ENCODE measurements at regions not wholly inside any gene's neighbourhood (a gene's known extent, or its start where the extent isn't known, plus 50 kb on each side); places are given as distances from the start of the nearest gene placed in this dataset.

DNA sequence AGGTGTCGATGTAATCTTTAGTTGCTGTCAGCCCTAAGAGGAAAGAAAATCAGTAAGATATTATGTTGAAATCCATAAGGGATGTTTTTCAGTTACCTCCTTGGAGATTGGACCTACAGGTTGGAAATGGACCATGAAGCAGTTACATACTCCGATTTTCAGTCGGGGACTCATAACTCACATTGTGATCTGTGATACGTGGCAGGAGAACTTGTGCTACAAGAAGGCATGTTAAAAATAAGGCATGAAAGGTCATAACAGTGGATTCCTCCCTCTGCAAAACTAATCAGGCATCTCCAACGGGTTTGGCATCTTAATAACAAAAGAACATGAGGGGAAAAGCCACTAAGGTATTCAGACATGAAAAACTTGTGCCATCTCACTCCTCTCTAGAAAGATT is 111.2 kb upstream of the CACHD1 start:
- Histone ChIP-seq H2BK15ac (ENCODE audit: low read depth, low read length) (no peak overlapping the region), H2BK20ac (ENCODE audit: low read depth, low read length) (no peak overlapping the region), H3K4me2 (ENCODE audit: low read depth, low read length) (no peak overlapping the region), H3K9ac (ENCODE audit: low read depth, low read length) (no peak overlapping the region), H3K4me1 (ENCODE audit: control insufficient read depth, insufficient read depth, low read length) (no peaks in the 10 kb centered on the region), H3K9me3 (ENCODE audit: control insufficient read depth, insufficient read depth, low read length) (no peaks in the 10 kb centered on the region), H3K23ac (ENCODE audit: low read depth, low read length) (no peak overlapping the region), H3K14ac (replicated peaks; ENCODE audit: low read depth, low read length) (no peak overlapping the region), H3K4me3 (ENCODE audit: insufficient read depth, low read depth, low read length) (no peak overlapping the region), H2AK5ac (ENCODE audit: low read depth, low read length) (no peak overlapping the region), H3K27ac (ENCODE audit: insufficient read depth, low read length) (no peak overlapping the region), H4K91ac (ENCODE audit: insufficient read depth, low read depth, low read length) (no peak overlapping the region), H3K56ac (ENCODE audit: extremely low read depth, insufficient read depth, low read length) (no peak overlapping the region), H3K9me1 (ENCODE audit: insufficient read depth, low read length) (no peaks in the 10 kb centered on the region), H2BK120ac (ENCODE audit: low read depth, low read length) (no peak overlapping the region), H3K36me3 (ENCODE audit: control insufficient read depth, insufficient read depth, low read length) (no peaks in the 10 kb centered on the region), H4K8ac (ENCODE audit: low read depth in 2 of 2, low read length in 2 of 2) (no peak overlapping the region), H2AFZ (replicated peaks; ENCODE audit: low read length, poor library complexity) (no peak overlapping the region), H2AK9ac (replicated peaks; ENCODE audit: low read depth, low read length, poor library complexity) (no peak overlapping the region), H3K18ac (ENCODE audit: low read depth, low read length) (no peak overlapping the region), H3K27me3 (ENCODE audit: control insufficient read depth, insufficient read depth, low read length) (peaks cover 1% of the 10 kb centered on the region), H3K4ac (ENCODE audit: low read depth, low read length) (no peak overlapping the region), H4K20me1 (ENCODE audit: insufficient read depth, low read length) (no peaks in the 10 kb centered on the region), H2BK5ac (ENCODE audit: low read depth, low read length, poor library complexity, severe bottlenecking) (no peak overlapping the region), H3K79me1 (ENCODE audit: low read depth in 1 of 2, low read length in 2 of 2) (no peaks in the 10 kb centered on the region), H4K5ac (ENCODE audit: low read depth, low read length) (no peak overlapping the region)
- TF ChIP-seq RAD21 (IDR thresholded peaks at IDR 0.05; ENCODE audit: low read length) (no peak), CEBPB (IDR thresholded peaks at IDR 0.05; ENCODE audit: low read depth, low read length) (no peak), RCOR1 (IDR thresholded peaks at IDR 0.05; ENCODE audit: insufficient replicate concordance, low read length) (no peak), MAFK (IDR thresholded peaks at IDR 0.05; ENCODE audit: low read depth, low read length) (no peak), SMC3 (IDR thresholded peaks at IDR 0.05; ENCODE audit: low read depth, low read length) (no peak), NFE2L2 (IDR thresholded peaks at IDR 0.05; ENCODE audit: low read depth, low read length) (no peak), CHD1 (IDR thresholded peaks at IDR 0.05; ENCODE audit: low read depth, low read length) (no peak), POLR2A (IDR thresholded peaks at IDR 0.05; ENCODE audit: low read depth, low read length) (no peak), MXI1 (IDR thresholded peaks at IDR 0.05; ENCODE audit: borderline replicate concordance, low read depth, low read length) (no peak), MAZ (IDR thresholded peaks at IDR 0.05; ENCODE audit: borderline replicate concordance, low read depth, low read length) (no peak), FOS (IDR thresholded peaks at IDR 0.05; ENCODE audit: low read depth, low read length) (no peak), RFX5 (IDR thresholded peaks at IDR 0.05; ENCODE audit: low read depth, low read length) (no peak)
- TF ChIP-seq, protein P1, sequence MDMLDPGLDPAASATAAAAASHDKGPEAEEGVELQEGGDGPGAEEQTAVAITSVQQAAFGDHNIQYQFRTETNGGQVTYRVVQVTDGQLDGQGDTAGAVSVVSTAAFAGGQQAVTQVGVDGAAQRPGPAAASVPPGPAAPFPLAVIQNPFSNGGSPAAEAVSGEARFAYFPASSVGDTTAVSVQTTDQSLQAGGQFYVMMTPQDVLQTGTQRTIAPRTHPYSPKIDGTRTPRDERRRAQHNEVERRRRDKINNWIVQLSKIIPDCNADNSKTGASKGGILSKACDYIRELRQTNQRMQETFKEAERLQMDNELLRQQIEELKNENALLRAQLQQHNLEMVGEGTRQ (IDR thresholded peaks at IDR 0.05; ENCODE audit: low read depth, low read length), result no peak
- TF ChIP-seq, protein P2, sequence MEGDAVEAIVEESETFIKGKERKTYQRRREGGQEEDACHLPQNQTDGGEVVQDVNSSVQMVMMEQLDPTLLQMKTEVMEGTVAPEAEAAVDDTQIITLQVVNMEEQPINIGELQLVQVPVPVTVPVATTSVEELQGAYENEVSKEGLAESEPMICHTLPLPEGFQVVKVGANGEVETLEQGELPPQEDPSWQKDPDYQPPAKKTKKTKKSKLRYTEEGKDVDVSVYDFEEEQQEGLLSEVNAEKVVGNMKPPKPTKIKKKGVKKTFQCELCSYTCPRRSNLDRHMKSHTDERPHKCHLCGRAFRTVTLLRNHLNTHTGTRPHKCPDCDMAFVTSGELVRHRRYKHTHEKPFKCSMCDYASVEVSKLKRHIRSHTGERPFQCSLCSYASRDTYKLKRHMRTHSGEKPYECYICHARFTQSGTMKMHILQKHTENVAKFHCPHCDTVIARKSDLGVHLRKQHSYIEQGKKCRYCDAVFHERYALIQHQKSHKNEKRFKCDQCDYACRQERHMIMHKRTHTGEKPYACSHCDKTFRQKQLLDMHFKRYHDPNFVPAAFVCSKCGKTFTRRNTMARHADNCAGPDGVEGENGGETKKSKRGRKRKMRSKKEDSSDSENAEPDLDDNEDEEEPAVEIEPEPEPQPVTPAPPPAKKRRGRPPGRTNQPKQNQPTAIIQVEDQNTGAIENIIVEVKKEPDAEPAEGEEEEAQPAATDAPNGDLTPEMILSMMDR (conservative IDR thresholded peaks at IDR 0.05; ENCODE audit: low read depth, low read length), result no peak
- TF ChIP-seq, protein P3, sequence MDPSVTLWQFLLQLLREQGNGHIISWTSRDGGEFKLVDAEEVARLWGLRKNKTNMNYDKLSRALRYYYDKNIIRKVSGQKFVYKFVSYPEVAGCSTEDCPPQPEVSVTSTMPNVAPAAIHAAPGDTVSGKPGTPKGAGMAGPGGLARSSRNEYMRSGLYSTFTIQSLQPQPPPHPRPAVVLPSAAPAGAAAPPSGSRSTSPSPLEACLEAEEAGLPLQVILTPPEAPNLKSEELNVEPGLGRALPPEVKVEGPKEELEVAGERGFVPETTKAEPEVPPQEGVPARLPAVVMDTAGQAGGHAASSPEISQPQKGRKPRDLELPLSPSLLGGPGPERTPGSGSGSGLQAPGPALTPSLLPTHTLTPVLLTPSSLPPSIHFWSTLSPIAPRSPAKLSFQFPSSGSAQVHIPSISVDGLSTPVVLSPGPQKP (IDR thresholded peaks at IDR 0.05; ENCODE audit: borderline replicate concordance, low read depth, low read length), result no peak
- in situ Hi-C loops (cut with MboI; ENCODE audit: low sequenced_read_pairs) (no loop called here), dilution Hi-C loops (cut with HindIII; ENCODE audit: low sequenced_read_pairs, unreplicated experiment) (no loop called here), intact Hi-C loops (cut with micrococcal nuclease) (no loop called here)
- no TSS peak for BruUV-seq (replicated peaks)
- DNase-seq (no peak), ATAC-seq (ENCODE audit: low read depth) (no peak)
- POLR2A ChIA-PET (ENCODE audit: unreplicated experiment), result no interaction called here
- CTCF ChIA-PET, result no interaction called here
- WGBS, 2 experiments (ENCODE audit: extremely low coverage in 2 of 2, insufficient read length in 1 of 2), result 90% methylated on average over 2 of the region's 5 CpGs; no CpG with 5 or more reads in 1 of the 2 experiments
